Bronchial epithelial cell (primary cell): ENCODE measurements at regions not wholly inside any gene's neighbourhood (a gene's known extent, or its start where the extent isn't known, plus 50 kb on each side); places are given as distances from the start of the nearest gene placed in this dataset.
"Not testable (repeated sequence)": the region's sequence is repeated elsewhere in the genome, so short reads cannot be mapped to it uniquely, and the experiment has no call there.

Source experiments
- DNase-seq: peaks from one replicate; pipeline ENCODE4 v3.0.0-alpha.2; 2010; ENCODE audit warnings: low read depth
- FAIRE-seq: peaks from 2 replicates; lab custom pipeline; 2011; peaks lifted over from hg19 to GRCh38; lab: Jason Lieb, UNC
- H3K27me3 ChIP-seq: 2 replicates; pipeline ENCODE4 v1.5.1; 2011; ENCODE audit warnings: low read length; ENCODE audit not compliant: control insufficient read depth, insufficient read depth
- H3K36me3 ChIP-seq: 2 replicates; pipeline ENCODE4 v1.5.1; 2011; ENCODE audit warnings: low read length; ENCODE audit not compliant: control insufficient read depth, insufficient read depth
- H3K4me3 ChIP-seq: 2 replicates; pipeline ENCODE4 v1.5.1; 2011; ENCODE audit warnings: mild to moderate bottlenecking, low read depth, low read length, control low read depth
- CTCF ChIP-seq: IDR thresholded peaks from 2 replicates; pipeline ENCODE4 v1.5.1; 2011; ENCODE audit warnings: mild to moderate bottlenecking, moderate library complexity, low read length, control low read depth, inconsistent platforms; ENCODE audit not compliant: insufficient read depth, severe bottlenecking

GRCh38 chr5:1637639-1638481 is 114.1 kb upstream of the LPCAT1 start:
- TF ChIP-seq CTCF: no peak
- FAIRE-seq (no peak), DNase-seq (no peak)
- H3K4me3 ChIP-seq: no peak overlapping the region
- no peaks in the 10 kb centered on the region for H3K36me3 ChIP-seq
- peaks cover 2% of the 10 kb centered on the region for H3K27me3 ChIP-seq

- FAIRE-seq (no peak), DNase-seq (no peak)
- H3K4me3 ChIP-seq: no peak overlapping the region
- H3K36me3 ChIP-seq: no peaks in the 10 kb centered on the region
- no peaks in the 10 kb centered on the region for H3K27me3 ChIP-seq
- TF ChIP-seq CTCF: no peak
Observed at GRCh38 chr5:1636981-1637638, 113.3 kb upstream of the LPCAT1 start.

GRCh38 chr5:1636208-1636770 is 112.5 kb upstream of the LPCAT1 start:
- not testable (repeated sequence) for H3K27me3 ChIP-seq, DNase-seq, FAIRE-seq, H3K4me3 ChIP-seq, H3K36me3 ChIP-seq

GRCh38 chr5:1635477-1635876 is 111.7 kb upstream of the LPCAT1 start:
- not testable (repeated sequence) for H3K4me3 ChIP-seq, H3K27me3 ChIP-seq, FAIRE-seq, DNase-seq, H3K36me3 ChIP-seq

- Histone ChIP-seq H3K4me3 (peak overlapping the region; percentile 60), H3K36me3 (no peaks in the 10 kb centered on the region), H3K27me3 (no peaks in the 10 kb centered on the region)
- DNase-seq (no peak), FAIRE-seq (no peak)
- no peak for TF ChIP-seq CTCF
Observed at GRCh38 chr5:1634337-1634661, 110.5 kb upstream of the LPCAT1 start.

GRCh38 chr5:1633605-1634336 is 110.0 kb upstream of the LPCAT1 start:
- peak; percentile 10 for DNase-seq
- H3K4me3 ChIP-seq: peak overlapping the region; percentile 60
- H3K27me3 ChIP-seq: no peaks in the 10 kb centered on the region
- no peak for TF ChIP-seq CTCF
- FAIRE-seq: no peak
- H3K36me3 ChIP-seq: no peaks in the 10 kb centered on the region

GRCh38 chr5:1631004-1631403 is 107.2 kb upstream of the LPCAT1 start:
- not testable (repeated sequence) for H3K36me3 ChIP-seq, FAIRE-seq, H3K4me3 ChIP-seq, DNase-seq, H3K27me3 ChIP-seq

- H3K27me3 ChIP-seq, FAIRE-seq, H3K36me3 ChIP-seq, DNase-seq, H3K4me3 ChIP-seq: not testable (repeated sequence)
Observed at GRCh38 chr5:1626397-1626796, 102.6 kb upstream of the LPCAT1 start.

- H3K4me3 ChIP-seq, H3K36me3 ChIP-seq, DNase-seq, FAIRE-seq, H3K27me3 ChIP-seq: not testable (repeated sequence)
Observed at GRCh38 chr5:1619531-1619930, 95.8 kb upstream of the LPCAT1 start.
